ENCODE measurements at regions not wholly inside any gene's neighbourhood (a gene's known extent, or its start where the extent isn't known, plus 50 kb on each side); places are given as distances from the start of the nearest gene placed in this dataset.

GRCh38 chr6:151716526-151716932, 91.0 kb upstream of the ESR1 start (continued):
- TF ChIP-seq, protein P1, sequence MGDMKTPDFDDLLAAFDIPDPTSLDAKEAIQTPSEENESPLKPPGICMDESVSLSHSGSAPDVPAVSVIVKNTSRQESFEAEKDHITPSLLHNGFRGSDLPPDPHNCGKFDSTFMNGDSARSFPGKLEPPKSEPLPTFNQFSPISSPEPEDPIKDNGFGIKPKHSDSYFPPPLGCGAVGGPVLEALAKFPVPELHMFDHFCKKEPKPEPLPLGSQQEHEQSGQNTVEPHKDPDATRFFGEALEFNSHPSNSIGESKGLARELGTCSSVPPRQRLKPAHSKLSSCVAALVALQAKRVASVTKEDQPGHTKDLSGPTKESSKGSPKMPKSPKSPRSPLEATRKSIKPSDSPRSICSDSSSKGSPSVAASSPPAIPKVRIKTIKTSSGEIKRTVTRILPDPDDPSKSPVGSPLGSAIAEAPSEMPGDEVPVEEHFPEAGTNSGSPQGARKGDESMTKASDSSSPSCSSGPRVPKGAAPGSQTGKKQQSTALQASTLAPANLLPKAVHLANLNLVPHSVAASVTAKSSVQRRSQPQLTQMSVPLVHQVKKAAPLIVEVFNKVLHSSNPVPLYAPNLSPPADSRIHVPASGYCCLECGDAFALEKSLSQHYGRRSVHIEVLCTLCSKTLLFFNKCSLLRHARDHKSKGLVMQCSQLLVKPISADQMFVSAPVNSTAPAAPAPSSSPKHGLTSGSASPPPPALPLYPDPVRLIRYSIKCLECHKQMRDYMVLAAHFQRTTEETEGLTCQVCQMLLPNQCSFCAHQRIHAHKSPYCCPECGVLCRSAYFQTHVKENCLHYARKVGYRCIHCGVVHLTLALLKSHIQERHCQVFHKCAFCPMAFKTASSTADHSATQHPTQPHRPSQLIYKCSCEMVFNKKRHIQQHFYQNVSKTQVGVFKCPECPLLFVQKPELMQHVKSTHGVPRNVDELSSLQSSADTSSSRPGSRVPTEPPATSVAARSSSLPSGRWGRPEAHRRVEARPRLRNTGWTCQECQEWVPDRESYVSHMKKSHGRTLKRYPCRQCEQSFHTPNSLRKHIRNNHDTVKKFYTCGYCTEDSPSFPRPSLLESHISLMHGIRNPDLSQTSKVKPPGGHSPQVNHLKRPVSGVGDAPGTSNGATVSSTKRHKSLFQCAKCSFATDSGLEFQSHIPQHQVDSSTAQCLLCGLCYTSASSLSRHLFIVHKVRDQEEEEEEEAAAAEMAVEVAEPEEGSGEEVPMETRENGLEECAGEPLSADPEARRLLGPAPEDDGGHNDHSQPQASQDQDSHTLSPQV (IDR thresholded peaks at IDR 0.05) = no peak
- no peak for TF ChIP-seq RAD21 (IDR thresholded peaks at IDR 0.05; ENCODE audit: insufficient read depth, low read depth, low read length)
- TF ChIP-seq EP300 (IDR thresholded peaks at IDR 0.05; ENCODE audit: borderline replicate concordance in 1 of 2, control insufficient read depth in 1 of 2, low read depth in 2 of 2, low read length in 2 of 2) = no peak
- TF ChIP-seq FOXK2 (IDR thresholded peaks at IDR 0.05) = no peak
- no peak for TF ChIP-seq MXI1 (IDR thresholded peaks at IDR 0.05; ENCODE audit: low read depth, low read length)
- TF ChIP-seq WRNIP1 (IDR thresholded peaks at IDR 0.05; ENCODE audit: borderline replicate concordance, low read depth, low read length) = no peak

- peaks cover 7% of the 10 kb centered on the region for H3K4me1 ChIP-seq (ENCODE audit: control insufficient read depth, insufficient read depth, low read length)
- H3K79me2 ChIP-seq (ENCODE audit: control insufficient read depth, insufficient read depth, low read length) = no peaks in the 10 kb centered on the region
- in situ Hi-C loops (cut with MboI) (no loop called here), intact Hi-C loops (cut with micrococcal nuclease; ENCODE audit: unreplicated experiment) (no loop called here)
- no peak for FAIRE-seq
- 6% methylated on average over 5 of the region's 5 CpGs for WGBS (ENCODE audit: insufficient coverage, insufficient replicate concordance, low lambda C conversion rate, missing lambda C conversion rate)
- H3K27ac ChIP-seq (ENCODE audit: control insufficient read depth, insufficient read depth) = no peak overlapping the region
- no peak for DNase-seq (ENCODE audit: low read depth, low spot score)
- no TSS peak for BruUV-seq (replicated peaks)
- ChIA-PET SMC1A (ENCODE audit: uncharacterized antibody, unreplicated experiment) (interaction anchor here (0.6 to 11.6 kb wide), 4 partner anchors 15 to 38 kb away, joined by 3 to 89 read pairs (median 3); no protein-coding TSS in a partner anchor), RAD21 (ENCODE audit: unreplicated experiment) (interaction anchor here (1.6 to 1.9 kb wide), 2 partner anchors 15 to 29 kb away, joined by 4 to 5 read pairs; no protein-coding TSS in a partner anchor), CTCF (no interaction called here), POLR2A (interaction anchor here (1.8 kb wide), 1 partner anchor 16 kb away, joined by 8 read pairs; no protein-coding TSS in a partner anchor)
- H3K9ac ChIP-seq (ENCODE audit: control insufficient read depth, insufficient read depth, low read length) = no peak overlapping the region
- H2AFZ ChIP-seq (ENCODE audit: control insufficient read depth, low read depth, low read length) = no peak overlapping the region
- ATAC-seq = no peak; the same call in 2 of the 3 replicates
- H3K27me3 ChIP-seq (replicated peaks in 1 of 2; ENCODE audit: control insufficient read depth in 2 of 2, insufficient read depth in 2 of 2, low read length in 1 of 2) = no peaks in the 10 kb centered on the region
- H3K4me3 ChIP-seq = no peak overlapping the region
- no peaks in the 10 kb centered on the region for H3K9me3 ChIP-seq (replicated peaks; ENCODE audit: control insufficient read depth, insufficient read depth, low read length)
- no peak overlapping the region for H3K4me2 ChIP-seq (ENCODE audit: control insufficient read depth, insufficient read depth)
- H4K20me1 ChIP-seq (ENCODE audit: control insufficient read depth, insufficient read depth) = no peaks in the 10 kb centered on the region
- no peaks in the 10 kb centered on the region for H3K36me3 ChIP-seq (ENCODE audit: control insufficient read depth in 2 of 2, insufficient read depth in 2 of 2, low read length in 1 of 2)
- no peak for TF ChIP-seq EGR1 (IDR thresholded peaks at IDR 0.05; ENCODE audit: borderline replicate concordance in 1 of 2, low read depth in 2 of 2, low read length in 2 of 2)
- TF ChIP-seq MXI1 (IDR thresholded peaks at IDR 0.05; ENCODE audit: low read depth, low read length) = no peak
- TF ChIP-seq CEBPB (IDR thresholded peaks at IDR 0.05; ENCODE audit: borderline replicate concordance in 1 of 2, low read depth in 2 of 2, low read length in 2 of 2) = no peak
- TF ChIP-seq BHLHE40 (IDR thresholded peaks at IDR 0.05; ENCODE audit: borderline replicate concordance in 1 of 2, low read depth in 2 of 2, low read length in 1 of 2) = 0 out of 4 replicates have a peak, but pooled peaks of 1 of the 2 experiments have one; percentile 4
- 0 out of 2 replicates have a peak, but pooled peaks have one; percentile 25 for TF ChIP-seq DPF2 (IDR thresholded peaks at IDR 0.05)
- TF ChIP-seq TCF7 (IDR thresholded peaks at IDR 0.05; ENCODE audit: borderline replicate concordance) = no peak
- TF ChIP-seq NR2F1 (conservative IDR thresholded peaks at IDR 0.05) = 0 out of 2 replicates have a peak, but pooled peaks have one; percentile 34
- TF ChIP-seq, protein P2, sequence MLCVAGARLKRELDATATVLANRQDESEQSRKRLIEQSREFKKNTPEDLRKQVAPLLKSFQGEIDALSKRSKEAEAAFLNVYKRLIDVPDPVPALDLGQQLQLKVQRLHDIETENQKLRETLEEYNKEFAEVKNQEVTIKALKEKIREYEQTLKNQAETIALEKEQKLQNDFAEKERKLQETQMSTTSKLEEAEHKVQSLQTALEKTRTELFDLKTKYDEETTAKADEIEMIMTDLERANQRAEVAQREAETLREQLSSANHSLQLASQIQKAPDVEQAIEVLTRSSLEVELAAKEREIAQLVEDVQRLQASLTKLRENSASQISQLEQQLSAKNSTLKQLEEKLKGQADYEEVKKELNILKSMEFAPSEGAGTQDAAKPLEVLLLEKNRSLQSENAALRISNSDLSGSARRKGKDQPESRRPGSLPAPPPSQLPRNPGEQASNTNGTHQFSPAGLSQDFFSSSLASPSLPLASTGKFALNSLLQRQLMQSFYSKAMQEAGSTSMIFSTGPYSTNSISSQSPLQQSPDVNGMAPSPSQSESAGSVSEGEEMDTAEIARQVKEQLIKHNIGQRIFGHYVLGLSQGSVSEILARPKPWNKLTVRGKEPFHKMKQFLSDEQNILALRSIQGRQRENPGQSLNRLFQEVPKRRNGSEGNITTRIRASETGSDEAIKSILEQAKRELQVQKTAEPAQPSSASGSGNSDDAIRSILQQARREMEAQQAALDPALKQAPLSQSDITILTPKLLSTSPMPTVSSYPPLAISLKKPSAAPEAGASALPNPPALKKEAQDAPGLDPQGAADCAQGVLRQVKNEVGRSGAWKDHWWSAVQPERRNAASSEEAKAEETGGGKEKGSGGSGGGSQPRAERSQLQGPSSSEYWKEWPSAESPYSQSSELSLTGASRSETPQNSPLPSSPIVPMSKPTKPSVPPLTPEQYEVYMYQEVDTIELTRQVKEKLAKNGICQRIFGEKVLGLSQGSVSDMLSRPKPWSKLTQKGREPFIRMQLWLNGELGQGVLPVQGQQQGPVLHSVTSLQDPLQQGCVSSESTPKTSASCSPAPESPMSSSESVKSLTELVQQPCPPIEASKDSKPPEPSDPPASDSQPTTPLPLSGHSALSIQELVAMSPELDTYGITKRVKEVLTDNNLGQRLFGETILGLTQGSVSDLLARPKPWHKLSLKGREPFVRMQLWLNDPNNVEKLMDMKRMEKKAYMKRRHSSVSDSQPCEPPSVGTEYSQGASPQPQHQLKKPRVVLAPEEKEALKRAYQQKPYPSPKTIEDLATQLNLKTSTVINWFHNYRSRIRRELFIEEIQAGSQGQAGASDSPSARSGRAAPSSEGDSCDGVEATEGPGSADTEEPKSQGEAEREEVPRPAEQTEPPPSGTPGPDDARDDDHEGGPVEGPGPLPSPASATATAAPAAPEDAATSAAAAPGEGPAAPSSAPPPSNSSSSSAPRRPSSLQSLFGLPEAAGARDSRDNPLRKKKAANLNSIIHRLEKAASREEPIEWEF (IDR thresholded peaks at IDR 0.05; ENCODE audit: insufficient replicate concordance, low read depth, low read length) = no peak
Observed at GRCh38 chr6:151719070-151719469, 88.4 kb upstream of the ESR1 start.

All from GM12878 (cell line).